Endothelial cell of umbilical vein (primary cell): ENCODE measurements at regions not wholly inside any gene's neighbourhood (a gene's known extent, or its start where the extent isn't known, plus 50 kb on each side); places are given as distances from the start of the nearest gene placed in this dataset.

Experiments
- BruUV-seq: library from RNA; stranded (reverse); fragments of 400-500 nt; replicated peaks from 2 replicates; lab custom pipeline; 2021; lab: Mats Ljungman, UMichigan
- CTCF ChIA-PET: fragments of 300-600, 350-600 bp; sonication (Branson Sonifier 250); formaldehyde crosslinking; loops from one replicate; lab custom pipeline; 2021; ENCODE audit warnings: antibody characterized with exemption, inconsistent platforms; lab: Charles Lee
- POLR2A ChIA-PET: fragments of 300-600, 350-600 bp; sonication (Branson Sonifier 250); formaldehyde crosslinking; loops from one replicate; lab custom pipeline; 2021; ENCODE audit warnings: antibody characterized with exemption, inconsistent platforms; lab: Charles Lee
- DNase-seq: peaks from one replicate; pipeline ENCODE4 v3.0.0-alpha.2; 2011; ENCODE audit warnings: low read depth, low spot score
- FAIRE-seq: peaks from 2 replicates; lab custom pipeline; 2011; peaks lifted over from hg19 to GRCh38; lab: Jason Lieb, UNC
- H2AFZ ChIP-seq: 2 replicates; pipeline ENCODE4 v1.6.0; 2012; ENCODE audit warnings: low read depth, low read length, control low read depth, inconsistent platforms
- H3K27ac ChIP-seq: 2 replicates; pipeline ENCODE4 v1.5.1; 2011; ENCODE audit warnings: low read depth, mild to moderate bottlenecking, control low read depth, low read length, moderate library complexity; ENCODE audit not compliant: insufficient read depth
- H3K27me3 ChIP-seq, 2 experiments: 2 replicates each; pipeline versions ENCODE4 v1.6.0 to v1.6.1; 2011; ENCODE audit warnings: low read length in 2 of 2, mixed read lengths in 1 of 2; ENCODE audit not compliant: control insufficient read depth in 2 of 2, insufficient read depth in 2 of 2
- H3K36me3 ChIP-seq, 2 experiments: 2 replicates in 1 of 2; 3 replicates in 1 of 2; pipeline ENCODE4 v1.5.1; 2011; ENCODE audit warnings: low read length in 2 of 2, mild to moderate bottlenecking in 1 of 2, moderate library complexity in 1 of 2; ENCODE audit not compliant: control insufficient read depth in 2 of 2, insufficient read depth in 2 of 2; ENCODE audit errors: extremely low read depth in 1 of 2
- H3K4me1 ChIP-seq: 3 replicates; pipeline ENCODE4 v1.5.1; 2011; ENCODE audit warnings: mild to moderate bottlenecking, low read length; ENCODE audit not compliant: control insufficient read depth, insufficient read depth; ENCODE audit errors: extremely low read depth
- H3K4me2 ChIP-seq: 2 replicates; pipeline ENCODE4 v1.6.1; 2011; ENCODE audit warnings: low read length, control low read depth, mixed read lengths; ENCODE audit not compliant: insufficient read depth
- H3K4me3 ChIP-seq, 3 experiments: fragments of 200-600 bp in 1 of 3; sonication (generic), shearing (Covaris generic) in 1 of 3; replicated peaks in 1 of 3; 2 replicates each; pipeline ENCODE4 v1.5.1; 2011 to 2016; ENCODE audit warnings: control low read depth in 3 of 3, low read length in 3 of 3, mild to moderate bottlenecking in 2 of 3, inconsistent platforms in 1 of 3, low read depth in 1 of 3, moderate library complexity in 1 of 3; ENCODE audit not compliant: insufficient read depth in 1 of 3
- H3K79me2 ChIP-seq: 2 replicates; pipeline ENCODE4 v1.6.0; 2012; ENCODE audit warnings: low read length, inconsistent platforms; ENCODE audit not compliant: control insufficient read depth, insufficient read depth
- H3K9ac ChIP-seq: replicated peaks from 2 replicates; pipeline ENCODE3; 2011; ENCODE audit warnings: low read length, control low read depth; ENCODE audit not compliant: insufficient read depth; ENCODE audit errors: extremely low read depth
- H3K9me1 ChIP-seq: replicated peaks from 3 replicates; pipeline ENCODE4 v1.6.0; 2011; ENCODE audit warnings: mild to moderate bottlenecking, low read length; ENCODE audit not compliant: control insufficient read depth, insufficient read depth; ENCODE audit errors: extremely low read depth
- H3K9me3 ChIP-seq: replicated peaks from 2 replicates; pipeline ENCODE4 v1.5.1; 2012; ENCODE audit warnings: low read length, inconsistent platforms; ENCODE audit not compliant: control insufficient read depth, insufficient read depth
- H4K20me1 ChIP-seq: replicated peaks from 2 replicates; pipeline ENCODE3; 2011; ENCODE audit warnings: mild to moderate bottlenecking, low read length; ENCODE audit not compliant: control insufficient read depth, insufficient read depth; ENCODE audit errors: extremely low read depth
- CTCF ChIP-seq, 2 donors: IDR thresholded peaks; 1 replicate in 1 of 2; 2 replicates in 1 of 2; pipeline ENCODE4 v1.5.1; 2011; ENCODE audit warnings: low read length in 2 of 2, mild to moderate bottlenecking in 2 of 2, moderate library complexity in 2 of 2, control low read depth in 1 of 2, inconsistent platforms in 1 of 2, low read depth in 1 of 2; ENCODE audit not compliant: insufficient read depth in 1 of 2; ENCODE audit errors: extremely low read depth in 1 of 2
- EZH2 ChIP-seq: IDR thresholded peaks from 2 replicates; pipeline ENCODE4 v1.6.1; 2012; ENCODE audit warnings: borderline replicate concordance, low read depth, mild to moderate bottlenecking, moderate library complexity, low read length, inconsistent platforms; ENCODE audit not compliant: severe bottlenecking
- JUN ChIP-seq: IDR thresholded peaks from 2 replicates; pipeline ENCODE4 v1.6.1; 2011; ENCODE audit warnings: borderline replicate concordance, low read depth; ENCODE audit not compliant: insufficient read length, insufficient read depth
- dilution Hi-C: fragments of 300-500 bp; cut with MboI; formaldehyde crosslinking; loops from one replicate; pipeline ENCODE4 v1.15.0; 2019; ENCODE audit warnings: low sequenced_read_pairs; ENCODE audit not compliant: extremely low pct_ligation_motif_present
- intact Hi-C: fragments of 100-400 bp; cut with micrococcal nuclease; formaldehyde crosslinking; loops from one replicate; pipeline ENCODE4 v1.10.0; 2022

GRCh38 chr6:11282875-11283274 lies 50.4 kb upstream of the NEDD9 start:
- dilution Hi-C loops = no loop called here

More at GRCh38 chr6:11282875-11283274, 50.4 kb upstream of the NEDD9 start:
- Histone ChIP-seq H3K4me2 (no peak overlapping the region), H3K36me3 (no peaks in the 10 kb centered on the region), H4K20me1 (no peaks in the 10 kb centered on the region), H3K4me3 (no peak overlapping the region), H3K9ac (no peak overlapping the region), H2AFZ (no peak overlapping the region), H3K9me1 (no peaks in the 10 kb centered on the region), H3K4me1 (peaks cover 2% of the 10 kb centered on the region), H3K79me2 (no peaks in the 10 kb centered on the region), H3K27ac (no peak overlapping the region), H3K9me3 (no peaks in the 10 kb centered on the region), H3K27me3 (no peaks in the 10 kb centered on the region)
- no TSS peak for BruUV-seq
- DNase-seq (no peak), FAIRE-seq (no peak)
- intact Hi-C loops = no loop called here
- no peak for TF ChIP-seq CTCF (IDR thresholded peaks at IDR 0.05; ENCODE audit: extremely low read depth in 1 of 2, insufficient read depth in 1 of 2, low read depth in 1 of 2, low read length in 2 of 2)
- TF ChIP-seq EZH2 = no peak
- TF ChIP-seq JUN = no peak
- CTCF ChIA-PET = no interaction called here
- POLR2A ChIA-PET = no interaction called here
